Kidney (tissue), 13 donors: ENCODE measurements at regions not wholly inside any gene's neighbourhood (a gene's known extent, or its start where the extent isn't known, plus 50 kb on each side); places are given as distances from the start of the nearest gene placed in this dataset.

Experiments used
- DNase-seq, 5 donors: peaks; one replicate each; pipeline ENCODE4 v3.0.0-alpha.2; 2013 to 2020
- FAIRE-seq: peaks from 2 replicates; lab custom pipeline; 2012; peaks lifted over from hg19 to GRCh38; lab: Jason Lieb, UNC
- H3K27ac ChIP-seq, 2 donors: one replicate each; pipeline ENCODE4 v1.7.0; 2013; ENCODE audit warnings: low read depth in 2 of 2, low read length in 2 of 2, inconsistent platforms in 1 of 2
- H3K27me3 ChIP-seq: one replicate; pipeline ENCODE4 v1.7.1; 2013; ENCODE audit warnings: low read length, inconsistent platforms; ENCODE audit not compliant: control insufficient read depth, insufficient read depth
- H3K36me3 ChIP-seq, 3 donors: one replicate each; pipeline versions ENCODE4 v1.7.0 to v1.7.1; 2013; ENCODE audit warnings: low read length in 3 of 3, control low read depth in 1 of 3, inconsistent platforms in 1 of 3; ENCODE audit not compliant: insufficient read depth in 3 of 3, control insufficient read depth in 2 of 3
- H3K4me1 ChIP-seq, 3 donors: one replicate each; pipeline versions ENCODE4 v1.7.0 to v1.7.1; 2013; ENCODE audit warnings: low read length in 3 of 3, inconsistent platforms in 1 of 3, low read depth in 1 of 3; ENCODE audit not compliant: control insufficient read depth in 2 of 3, insufficient read depth in 2 of 3
- H3K4me3 ChIP-seq, 3 donors: one replicate each; pipeline versions ENCODE4 v1.7.0 to v1.8.1; 2013; ENCODE audit warnings: low read length in 3 of 3, control low read depth in 1 of 3, inconsistent platforms in 1 of 3
- H3K9ac ChIP-seq, 3 donors: one replicate each; pipeline versions ENCODE4 v1.7.0 to v1.7.1; 2013; ENCODE audit warnings: low read length in 3 of 3, control low read depth in 1 of 3, inconsistent platforms in 1 of 3
- H3K9me3 ChIP-seq, 3 donors: one replicate each; pipeline versions ENCODE4 v1.7.0 to v1.7.1; 2013; ENCODE audit warnings: low read length in 3 of 3, control low read depth in 1 of 3, inconsistent platforms in 1 of 3; ENCODE audit not compliant: control insufficient read depth in 2 of 3, insufficient read depth in 1 of 3
- intact Hi-C: fragments of 100-400 bp; cut with DNase I; formaldehyde crosslinking; loops from one replicate; pipeline ENCODE4 v1.11.1; 2022
- TF ChIP-seq, protein P1 (sequence below): IDR thresholded peaks from 3 replicates; pipeline ENCODE4 v1.5.1; 2012; ENCODE audit warnings: mild to moderate bottlenecking, moderate library complexity, borderline replicate concordance; ENCODE audit not compliant: insufficient read depth; ENCODE audit errors: extremely low read depth
- donor health status: control.
- donor health status: control.
- donor health status: control.
- donor health status: control.
- donor health status: control.
- donor health status: DM: yes; HTN: yes; CAD: no.
- donor health status: Normal renal cell carcinoma (clear cell type).

- H3K27me3 ChIP-seq: no peaks in the 10 kb centered on the region
- no peaks in the 10 kb centered on the region for H3K36me3 ChIP-seq
- intact Hi-C loops: no loop called here
- no peak for DNase-seq
- no peak overlapping the region for H3K27ac ChIP-seq
- H3K9me3 ChIP-seq: no peaks in the 10 kb centered on the region
- no peaks in the 10 kb centered on the region for H3K4me1 ChIP-seq
- no peak for FAIRE-seq
- H3K4me3 ChIP-seq: no peak overlapping the region
- TF ChIP-seq, protein P1, sequence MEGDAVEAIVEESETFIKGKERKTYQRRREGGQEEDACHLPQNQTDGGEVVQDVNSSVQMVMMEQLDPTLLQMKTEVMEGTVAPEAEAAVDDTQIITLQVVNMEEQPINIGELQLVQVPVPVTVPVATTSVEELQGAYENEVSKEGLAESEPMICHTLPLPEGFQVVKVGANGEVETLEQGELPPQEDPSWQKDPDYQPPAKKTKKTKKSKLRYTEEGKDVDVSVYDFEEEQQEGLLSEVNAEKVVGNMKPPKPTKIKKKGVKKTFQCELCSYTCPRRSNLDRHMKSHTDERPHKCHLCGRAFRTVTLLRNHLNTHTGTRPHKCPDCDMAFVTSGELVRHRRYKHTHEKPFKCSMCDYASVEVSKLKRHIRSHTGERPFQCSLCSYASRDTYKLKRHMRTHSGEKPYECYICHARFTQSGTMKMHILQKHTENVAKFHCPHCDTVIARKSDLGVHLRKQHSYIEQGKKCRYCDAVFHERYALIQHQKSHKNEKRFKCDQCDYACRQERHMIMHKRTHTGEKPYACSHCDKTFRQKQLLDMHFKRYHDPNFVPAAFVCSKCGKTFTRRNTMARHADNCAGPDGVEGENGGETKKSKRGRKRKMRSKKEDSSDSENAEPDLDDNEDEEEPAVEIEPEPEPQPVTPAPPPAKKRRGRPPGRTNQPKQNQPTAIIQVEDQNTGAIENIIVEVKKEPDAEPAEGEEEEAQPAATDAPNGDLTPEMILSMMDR: no peak
- H3K9ac ChIP-seq: no peak overlapping the region
Observed at GRCh38 chr11:103618528-103618927, 417.9 kb upstream of the DDI1 start.

GRCh38 chr11:103619480-103619879, 417.0 kb upstream of the DDI1 start:
- FAIRE-seq (no peak), DNase-seq (peak in 1 of 5 donors; percentile 13)
- H3K36me3 ChIP-seq: no peaks in the 10 kb centered on the region
- intact Hi-C loops: no loop called here
- no peaks in the 10 kb centered on the region for H3K27me3 ChIP-seq
- no peak overlapping the region for H3K27ac ChIP-seq
- H3K4me1 ChIP-seq: no peaks in the 10 kb centered on the region
- H3K9me3 ChIP-seq: no peaks in the 10 kb centered on the region
- TF ChIP-seq, protein P1: no peak
- H3K4me3 ChIP-seq: no peak overlapping the region
- H3K9ac ChIP-seq: no peak overlapping the region

DNA sequence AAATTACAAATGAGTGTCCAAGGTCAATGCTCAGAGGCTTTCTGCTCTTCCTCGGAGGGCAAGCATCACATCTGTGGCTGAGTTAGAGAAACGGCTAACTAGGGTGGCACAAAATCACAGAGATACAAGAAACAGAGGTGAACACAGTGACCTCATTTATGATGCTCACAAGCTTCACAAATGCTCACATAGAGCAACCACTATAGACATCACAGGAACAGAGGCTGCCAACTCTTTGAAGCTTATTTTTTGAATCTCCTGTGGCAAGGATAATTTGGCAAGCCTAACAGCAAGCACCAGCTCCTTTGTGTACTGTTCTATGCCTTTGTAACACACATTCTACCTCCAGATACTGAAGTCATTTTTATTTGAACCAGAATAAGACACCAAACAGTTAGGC, 416.5 kb upstream of the DDI1 start:
- Histone ChIP-seq H3K9ac (no peak overlapping the region), H3K4me3 (no peak overlapping the region), H3K9me3 (no peaks in the 10 kb centered on the region), H3K27ac (no peak overlapping the region), H3K27me3 (no peaks in the 10 kb centered on the region), H3K36me3 (no peaks in the 10 kb centered on the region), H3K4me1 (no peaks in the 10 kb centered on the region)
- FAIRE-seq (no peak), DNase-seq (no peak)
- TF ChIP-seq, protein P1: no peak
- intact Hi-C loops: no loop called here

GRCh38 chr11:103622296-103622695, 414.1 kb upstream of the DDI1 start:
- intact Hi-C loops: no loop called here
- no peak for DNase-seq

More at GRCh38 chr11:103622296-103622695, 414.1 kb upstream of the DDI1 start:
- Histone ChIP-seq H3K4me1 (no peaks in the 10 kb centered on the region), H3K9me3 (no peaks in the 10 kb centered on the region), H3K36me3 (no peaks in the 10 kb centered on the region), H3K27me3 (no peaks in the 10 kb centered on the region), H3K4me3 (no peak overlapping the region), H3K9ac (no peak overlapping the region), H3K27ac (no peak overlapping the region)
- TF ChIP-seq, protein P1: no peak
- FAIRE-seq: no peak
